ENCODE measurements at regions not wholly inside any gene's neighbourhood (a gene's known extent, or its start where the extent isn't known, plus 50 kb on each side); places are given as distances from the start of the nearest gene placed in this dataset.
"Not testable (repeated sequence)": the region's sequence is repeated elsewhere in the genome, so short reads cannot be mapped to it uniquely, and the experiment has no call there.

DNA sequence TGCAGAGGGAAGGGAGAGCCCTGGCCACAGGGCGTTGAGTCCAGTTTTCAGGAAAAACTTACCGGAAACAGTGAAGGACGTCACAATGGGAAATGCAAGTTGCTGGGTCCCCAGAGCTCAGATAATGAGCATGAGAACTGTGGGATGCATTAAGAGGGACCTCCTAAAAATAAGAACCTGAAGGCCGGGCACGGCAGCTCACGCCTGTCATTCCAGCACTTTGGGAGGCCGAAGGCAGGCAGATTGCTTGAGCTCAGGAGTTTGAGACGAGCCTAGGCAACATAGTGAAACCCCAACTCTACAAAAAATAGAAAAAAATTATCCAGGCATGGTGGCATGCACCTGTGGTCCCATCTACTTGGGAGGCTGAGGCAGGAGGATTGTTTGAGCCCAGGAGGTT lies 170.6 kb downstream of the URI1 start:
- no peaks in the 10 kb centered on the region for H3K36me3 Mint-ChIP-seq (ENCODE audit: low read depth)
- H3K27ac Mint-ChIP-seq: no peak overlapping the region
- H3K9me3 Mint-ChIP-seq (ENCODE audit: insufficient read depth): no peaks in the 10 kb centered on the region
- H3K4me1 Mint-ChIP-seq (ENCODE audit: low read depth): no peaks in the 10 kb centered on the region
- no peak overlapping the region for H3K4me3 Mint-ChIP-seq
- CTCF ChIA-PET: no interaction called here
- ATAC-seq (no peak), DNase-seq (no peak)
- POLR2A ChIA-PET: no interaction called here
- H3K27me3 Mint-ChIP-seq (ENCODE audit: low read depth): peaks cover 4% of the 10 kb centered on the region

DNA sequence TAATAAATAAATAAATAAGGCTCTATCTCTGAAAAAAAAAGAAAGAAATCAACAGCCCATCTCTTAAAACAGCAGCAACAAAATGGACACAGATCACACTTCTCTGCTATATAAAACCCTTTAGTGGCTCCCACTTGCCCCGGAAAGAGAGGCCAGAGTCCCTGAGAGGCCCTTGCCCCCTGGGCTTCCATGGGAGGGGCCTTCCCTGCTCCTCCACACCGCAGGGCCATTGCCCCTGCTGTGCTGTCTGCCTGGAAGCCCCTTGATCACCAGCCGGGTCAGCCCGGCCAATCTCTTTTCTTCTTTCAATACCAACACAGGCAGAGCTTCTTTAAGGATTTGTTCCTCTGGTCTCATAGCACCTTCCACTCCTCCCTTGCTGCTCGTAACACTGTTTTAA lies 171.1 kb downstream of the URI1 start:
- Mint-ChIP-seq H3K27ac (no peak overlapping the region), H3K27me3 (ENCODE audit: low read depth) (peaks cover 4% of the 10 kb centered on the region), H3K36me3 (ENCODE audit: low read depth) (no peaks in the 10 kb centered on the region), H3K4me1 (ENCODE audit: low read depth) (no peaks in the 10 kb centered on the region), H3K4me3 (no peak overlapping the region), H3K9me3 (ENCODE audit: insufficient read depth) (no peaks in the 10 kb centered on the region)
- DNase-seq: no peak
- POLR2A ChIA-PET: no interaction called here
- CTCF ChIA-PET: no interaction called here
- ATAC-seq: no peak

DNA sequence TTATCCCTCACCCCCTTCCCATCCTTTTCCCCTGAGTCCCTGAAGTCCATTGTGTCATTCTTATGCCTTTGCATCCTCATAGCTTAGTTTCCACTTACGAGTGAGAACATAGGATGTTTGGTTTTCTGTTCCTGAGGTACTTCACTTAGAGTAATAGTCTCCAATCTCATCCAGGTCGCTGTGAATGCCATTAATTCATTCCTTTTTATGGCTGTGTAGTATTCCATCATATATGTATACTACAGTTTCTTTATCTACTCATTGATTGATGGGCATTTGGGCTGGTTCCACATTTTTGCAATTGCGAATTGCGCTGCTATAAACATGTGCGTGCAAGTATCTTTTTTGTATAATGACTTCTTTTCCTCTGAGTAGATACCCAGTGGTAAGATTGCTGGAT lies 172.1 kb downstream of the URI1 start:
- H3K4me1 Mint-ChIP-seq (ENCODE audit: low read depth); H3K27me3 Mint-ChIP-seq (ENCODE audit: low read depth); POLR2A ChIA-PET; H3K9me3 Mint-ChIP-seq (ENCODE audit: insufficient read depth); H3K27ac Mint-ChIP-seq; H3K4me3 Mint-ChIP-seq; ATAC-seq; H3K36me3 Mint-ChIP-seq (ENCODE audit: low read depth); CTCF ChIA-PET; DNase-seq: not testable (repeated sequence)

DNA sequence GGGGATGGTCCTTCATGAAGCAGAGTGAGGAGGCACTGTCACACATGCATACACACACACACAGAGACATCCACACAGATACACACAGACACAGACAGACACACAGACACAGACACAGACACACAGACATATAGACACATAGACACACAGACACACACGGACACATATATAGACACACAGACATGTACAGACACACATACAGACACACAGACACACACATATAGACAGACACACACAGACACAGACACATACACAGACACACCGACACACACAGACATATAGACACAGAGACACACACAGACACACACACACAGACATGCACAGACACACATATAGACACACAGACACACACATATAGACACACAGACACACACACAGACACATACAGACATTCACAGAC lies 173.9 kb downstream of the URI1 start:
- no peaks in the 10 kb centered on the region for H3K27me3 Mint-ChIP-seq (ENCODE audit: low read depth)
- no peaks in the 10 kb centered on the region for H3K9me3 Mint-ChIP-seq (ENCODE audit: insufficient read depth)
- CTCF ChIA-PET: no interaction called here
- POLR2A ChIA-PET: no interaction called here
- H3K36me3 Mint-ChIP-seq (ENCODE audit: low read depth): no peaks in the 10 kb centered on the region
- no peak overlapping the region for H3K4me3 Mint-ChIP-seq
- H3K4me1 Mint-ChIP-seq (ENCODE audit: low read depth): no peaks in the 10 kb centered on the region
- H3K27ac Mint-ChIP-seq: no peak overlapping the region
- DNase-seq: no peak
- ATAC-seq: no peak

DNA sequence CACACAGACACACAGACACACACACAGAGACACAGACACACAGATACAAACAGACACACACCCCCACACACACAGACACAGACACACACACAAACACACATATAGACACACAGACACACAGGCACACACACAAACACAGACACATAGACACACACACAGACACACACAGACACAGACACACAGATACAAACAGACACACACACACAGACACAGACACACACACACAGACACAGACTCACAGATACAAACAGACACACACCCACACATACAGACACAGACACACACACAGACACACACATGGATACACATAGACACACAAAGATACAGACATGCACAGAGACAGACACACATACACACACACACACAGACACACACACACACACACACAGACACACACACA lies 174.5 kb downstream of the URI1 start:
- no peak overlapping the region for H3K27ac Mint-ChIP-seq
- H3K27me3 Mint-ChIP-seq (ENCODE audit: low read depth): no peaks in the 10 kb centered on the region
- no peak overlapping the region for H3K4me3 Mint-ChIP-seq
- ChIA-PET POLR2A (no interaction called here), CTCF (no interaction called here)
- ATAC-seq (no peak), DNase-seq (no peak)
- H3K9me3 Mint-ChIP-seq (ENCODE audit: insufficient read depth): no peaks in the 10 kb centered on the region
- no peaks in the 10 kb centered on the region for H3K36me3 Mint-ChIP-seq (ENCODE audit: low read depth)
- H3K4me1 Mint-ChIP-seq (ENCODE audit: low read depth): no peaks in the 10 kb centered on the region

DNA sequence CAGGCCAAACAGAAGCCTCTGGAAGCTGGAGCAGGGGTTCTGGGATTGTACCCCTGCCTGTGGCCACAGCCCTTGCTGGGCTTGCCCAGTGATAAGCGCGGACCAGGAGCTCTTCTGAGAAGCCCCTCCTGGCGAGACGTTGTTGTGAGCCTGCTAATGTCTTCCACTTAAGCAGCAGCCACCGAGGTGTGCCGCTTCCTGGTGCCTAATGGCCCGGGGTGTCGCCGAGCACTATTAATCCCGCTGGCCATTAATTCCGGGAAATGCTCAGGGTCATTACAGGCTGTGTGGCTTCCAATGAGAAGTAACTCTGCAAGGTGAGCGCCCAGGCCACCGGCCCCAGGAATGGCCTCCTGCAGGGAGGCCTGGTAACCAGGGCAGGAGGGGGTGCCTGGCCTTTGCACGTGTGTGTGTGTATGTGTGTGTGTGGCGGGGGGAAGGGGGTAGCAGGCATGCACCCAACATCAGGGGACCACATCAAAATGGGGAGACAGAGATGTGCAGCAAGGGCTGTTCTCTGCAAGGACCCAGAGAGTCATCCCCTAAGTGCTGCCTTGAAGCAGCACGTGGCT lies 175.0 kb downstream of the URI1 start:
- ChIA-PET POLR2A (no interaction called here), CTCF (no interaction called here)
- H3K36me3 Mint-ChIP-seq (ENCODE audit: low read depth): no peaks in the 10 kb centered on the region
- ATAC-seq (no peak), DNase-seq (no peak)
- H3K27ac Mint-ChIP-seq: no peak overlapping the region
- H3K9me3 Mint-ChIP-seq (ENCODE audit: insufficient read depth): no peaks in the 10 kb centered on the region
- H3K4me1 Mint-ChIP-seq (ENCODE audit: low read depth): no peaks in the 10 kb centered on the region
- no peaks in the 10 kb centered on the region for H3K27me3 Mint-ChIP-seq (ENCODE audit: low read depth)
- no peak overlapping the region for H3K4me3 Mint-ChIP-seq

DNA sequence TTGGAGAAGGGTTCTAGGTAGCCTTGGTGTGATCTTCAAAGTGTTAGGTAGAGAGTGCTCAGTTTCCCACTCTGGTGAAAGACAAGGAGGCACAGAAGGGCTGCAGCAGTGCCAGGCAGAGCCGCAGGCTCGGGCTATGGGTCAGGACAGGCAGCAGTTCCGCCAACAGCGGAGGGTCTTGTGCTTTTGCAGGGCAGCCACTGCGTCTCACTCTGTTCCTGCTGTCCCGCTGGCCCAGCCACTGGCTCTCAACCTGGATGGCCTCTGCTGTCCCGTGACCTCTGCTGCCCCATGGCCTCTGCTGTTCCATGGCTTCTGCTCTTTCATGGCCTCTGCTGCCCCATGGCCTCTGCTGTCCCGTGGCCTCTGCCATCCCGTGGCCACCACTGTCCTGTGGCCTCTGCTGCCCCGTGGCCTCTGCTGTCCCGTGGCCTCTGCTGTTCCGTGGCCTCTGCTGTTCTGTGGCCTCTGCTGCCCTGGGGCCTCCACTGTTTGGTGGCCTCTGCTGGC lies 175.7 kb downstream of the URI1 start:
- Mint-ChIP-seq H3K27me3 (ENCODE audit: low read depth) (no peaks in the 10 kb centered on the region), H3K36me3 (ENCODE audit: low read depth) (no peaks in the 10 kb centered on the region), H3K9me3 (ENCODE audit: insufficient read depth) (no peaks in the 10 kb centered on the region), H3K27ac (no peak overlapping the region), H3K4me1 (ENCODE audit: low read depth) (no peaks in the 10 kb centered on the region), H3K4me3 (no peak overlapping the region)
- ChIA-PET POLR2A (no interaction called here), CTCF (no interaction called here)
- DNase-seq (no peak), ATAC-seq (no peak)

DNA sequence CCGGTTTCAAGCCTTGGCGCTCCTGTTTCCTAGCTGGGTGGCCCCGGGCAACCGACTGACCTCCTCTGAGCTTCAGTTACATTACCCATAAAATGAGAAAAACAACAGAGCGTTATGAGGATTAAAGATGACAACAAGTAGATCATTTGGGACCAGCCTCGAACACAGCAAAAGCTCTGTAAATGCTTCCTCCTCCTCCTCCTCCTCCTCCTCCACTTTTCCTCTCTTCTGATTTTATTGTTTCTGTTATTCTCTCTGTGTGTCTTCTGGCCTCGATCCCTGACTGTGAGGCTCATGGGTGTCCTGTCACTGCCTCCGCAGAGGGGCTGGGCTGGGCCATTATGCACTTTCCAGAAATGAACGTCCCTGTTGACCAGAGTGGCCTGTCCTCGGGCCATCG lies 176.2 kb downstream of the URI1 start:
- CTCF ChIA-PET: no interaction called here
- POLR2A ChIA-PET: no interaction called here
- no peaks in the 10 kb centered on the region for H3K9me3 Mint-ChIP-seq (ENCODE audit: insufficient read depth)
- H3K4me3 Mint-ChIP-seq: no peak overlapping the region
- DNase-seq (no peak), ATAC-seq (no peak)
- no peak overlapping the region for H3K27ac Mint-ChIP-seq
- H3K4me1 Mint-ChIP-seq (ENCODE audit: low read depth): no peaks in the 10 kb centered on the region
- H3K27me3 Mint-ChIP-seq (ENCODE audit: low read depth): no peaks in the 10 kb centered on the region
- H3K36me3 Mint-ChIP-seq (ENCODE audit: low read depth): no peaks in the 10 kb centered on the region

DNA sequence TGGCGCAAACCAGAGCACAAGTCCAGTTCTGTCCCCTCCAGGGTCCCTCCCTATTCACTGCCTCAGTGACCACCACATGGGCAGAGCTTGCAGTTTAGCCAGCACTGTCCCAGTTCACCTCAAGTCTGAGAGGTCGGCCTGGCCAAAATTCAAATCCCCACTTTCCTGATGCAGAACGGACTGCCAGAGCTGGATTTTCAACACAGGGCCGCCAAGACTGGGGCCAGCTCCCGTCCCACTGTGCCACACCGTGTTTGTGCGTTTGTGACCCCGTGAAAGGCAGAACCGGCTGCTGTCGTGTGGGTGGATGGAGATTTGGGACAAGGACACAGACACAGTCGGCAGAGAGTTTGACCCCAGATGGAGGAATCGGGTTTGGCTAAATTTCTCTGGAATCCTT lies 176.7 kb downstream of the URI1 start:
- Mint-ChIP-seq H3K9me3 (ENCODE audit: insufficient read depth) (no peaks in the 10 kb centered on the region), H3K4me1 (ENCODE audit: low read depth) (no peaks in the 10 kb centered on the region), H3K4me3 (no peak overlapping the region), H3K27ac (no peak overlapping the region), H3K27me3 (ENCODE audit: low read depth) (no peaks in the 10 kb centered on the region), H3K36me3 (ENCODE audit: low read depth) (no peaks in the 10 kb centered on the region)
- no peak for DNase-seq
- ATAC-seq: no peak
- POLR2A ChIA-PET: no interaction called here
- CTCF ChIA-PET: no interaction called here

DNA sequence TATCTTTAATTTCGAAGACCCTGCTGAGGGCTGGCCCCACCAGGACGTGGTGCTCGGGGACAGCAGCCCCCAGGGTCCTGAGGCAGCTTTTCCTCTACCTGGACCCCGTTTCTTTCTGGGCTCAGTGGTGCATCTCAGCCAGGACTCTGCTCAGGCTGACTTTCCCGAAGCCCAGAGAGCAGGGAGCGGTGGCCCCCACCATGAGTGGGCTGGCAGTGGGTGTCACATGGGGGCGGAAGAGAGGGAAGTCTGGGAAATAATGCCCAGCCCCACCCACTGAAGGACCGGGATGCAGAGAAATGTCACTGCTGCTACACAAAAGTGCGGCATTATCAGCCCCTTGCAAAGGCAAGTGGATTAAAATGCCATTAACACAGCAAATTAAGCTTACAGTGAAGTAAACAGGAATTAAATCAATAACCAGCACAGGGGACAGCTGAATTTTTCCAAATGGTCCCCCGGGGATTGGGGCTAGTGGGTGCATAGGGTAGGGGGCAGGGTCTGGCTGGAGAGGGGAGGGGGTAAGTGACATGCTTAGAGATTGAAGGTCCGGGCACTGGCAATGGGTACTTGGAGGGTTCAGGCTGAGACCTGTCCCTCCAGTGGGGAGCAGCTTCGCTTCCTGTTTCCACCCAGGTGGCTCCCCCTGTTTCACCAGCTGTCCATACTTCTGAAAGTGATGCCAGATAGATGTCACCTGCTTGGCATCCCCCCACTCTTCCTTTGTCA lies 177.3 kb downstream of the URI1 start:
- ChIA-PET POLR2A (no interaction called here), CTCF (no interaction called here)
- H3K27me3 Mint-ChIP-seq (ENCODE audit: low read depth): no peaks in the 10 kb centered on the region
- DNase-seq (no peak), ATAC-seq (no peak)
- H3K36me3 Mint-ChIP-seq (ENCODE audit: low read depth): no peaks in the 10 kb centered on the region
- no peak overlapping the region for H3K4me3 Mint-ChIP-seq
- no peaks in the 10 kb centered on the region for H3K4me1 Mint-ChIP-seq (ENCODE audit: low read depth)
- no peaks in the 10 kb centered on the region for H3K9me3 Mint-ChIP-seq (ENCODE audit: insufficient read depth)
- H3K27ac Mint-ChIP-seq: no peak overlapping the region

DNA sequence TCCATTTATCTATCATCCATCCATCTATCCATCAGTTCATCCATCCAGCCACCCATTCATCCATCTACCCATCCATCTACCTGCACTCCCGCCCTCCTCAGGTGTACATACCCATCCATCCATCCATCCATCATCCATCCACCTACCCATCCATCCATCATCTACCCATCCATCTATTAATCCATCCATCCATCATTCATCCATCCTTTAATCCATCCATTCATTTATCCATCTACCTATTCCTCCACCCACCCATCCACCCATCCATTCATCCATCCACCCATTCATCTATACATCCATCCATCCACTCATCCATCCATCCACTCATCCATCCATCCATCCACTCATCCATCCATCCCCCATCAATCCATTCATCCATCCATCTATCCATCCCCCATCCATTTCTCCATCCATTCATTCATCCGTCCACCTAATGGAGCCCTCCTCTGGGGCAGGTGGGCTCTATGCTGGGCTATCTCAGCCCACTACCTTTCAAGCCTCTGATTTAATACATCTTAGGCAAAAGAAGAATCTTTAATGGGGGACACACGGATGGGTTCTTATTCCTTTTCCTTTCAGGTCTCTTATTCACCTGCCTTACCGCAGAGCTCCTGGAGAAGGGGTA lies 178.9 kb downstream of the URI1 start:
- no peak overlapping the region for H3K27ac Mint-ChIP-seq
- ChIA-PET CTCF (no interaction called here), POLR2A (no interaction called here)
- no peaks in the 10 kb centered on the region for H3K9me3 Mint-ChIP-seq (ENCODE audit: insufficient read depth)
- ATAC-seq (no peak), DNase-seq (no peak)
- no peaks in the 10 kb centered on the region for H3K4me1 Mint-ChIP-seq (ENCODE audit: low read depth)
- H3K4me3 Mint-ChIP-seq: no peak overlapping the region
- H3K36me3 Mint-ChIP-seq (ENCODE audit: low read depth): no peaks in the 10 kb centered on the region
- H3K27me3 Mint-ChIP-seq (ENCODE audit: low read depth): no peaks in the 10 kb centered on the region

DNA sequence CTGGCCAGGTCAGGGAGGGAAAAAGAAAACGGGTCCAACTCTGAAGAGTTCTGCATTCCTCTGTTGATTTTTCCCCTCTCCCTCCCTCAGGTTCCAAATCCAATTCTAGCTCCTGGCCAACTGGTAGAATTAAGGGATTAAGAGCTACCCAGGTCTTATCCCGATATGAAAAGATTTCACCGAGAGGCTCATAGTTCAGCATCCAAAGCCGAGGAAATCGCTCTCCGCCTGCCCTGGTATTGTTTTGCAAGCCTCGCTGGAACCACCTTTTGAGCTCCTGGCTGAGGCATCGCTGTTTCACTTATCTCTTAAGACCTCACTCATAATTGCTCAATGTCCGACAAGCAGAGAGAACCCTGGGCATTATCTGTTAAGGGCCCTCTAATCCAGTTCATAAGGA lies 180.4 kb downstream of the URI1 start:
- ATAC-seq: no peak
- H3K9me3 Mint-ChIP-seq (ENCODE audit: insufficient read depth): no peaks in the 10 kb centered on the region
- H3K27ac Mint-ChIP-seq: no peak overlapping the region
- no peaks in the 10 kb centered on the region for H3K4me1 Mint-ChIP-seq (ENCODE audit: low read depth)
- ChIA-PET CTCF (no interaction called here), POLR2A (no interaction called here)
- no peak overlapping the region for H3K4me3 Mint-ChIP-seq
- no peak for DNase-seq
- H3K36me3 Mint-ChIP-seq (ENCODE audit: low read depth): no peaks in the 10 kb centered on the region
- H3K27me3 Mint-ChIP-seq (ENCODE audit: low read depth): no peaks in the 10 kb centered on the region

DNA sequence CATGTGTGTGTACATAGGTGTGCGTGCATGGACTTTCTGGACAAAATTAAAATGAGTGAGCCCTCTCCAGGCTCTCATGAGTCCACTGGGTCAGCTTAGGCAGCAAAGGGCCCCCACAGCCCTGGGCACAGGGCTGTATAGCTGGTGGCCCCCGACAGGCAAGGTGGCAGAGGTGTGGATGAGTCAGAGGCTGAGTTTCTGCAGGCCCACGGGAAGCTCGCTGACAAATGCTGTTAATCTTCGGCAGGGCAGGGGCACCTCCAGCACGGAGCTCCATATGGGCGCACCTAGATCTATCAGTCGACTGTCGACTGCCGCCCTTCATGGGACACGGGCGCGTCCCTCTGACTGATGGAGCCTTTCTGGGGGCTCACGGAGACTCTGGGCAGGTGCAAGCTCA lies 181.1 kb downstream of the URI1 start:
- POLR2A ChIA-PET: interaction anchor here (0.6 kb wide), 1 partner anchor 671 kb away, joined by 3 read pairs; no protein-coding TSS in a partner anchor
- no peaks in the 10 kb centered on the region for H3K36me3 Mint-ChIP-seq (ENCODE audit: low read depth)
- no peaks in the 10 kb centered on the region for H3K4me1 Mint-ChIP-seq (ENCODE audit: low read depth)
- H3K27me3 Mint-ChIP-seq (ENCODE audit: low read depth): no peaks in the 10 kb centered on the region
- H3K4me3 Mint-ChIP-seq: no peak overlapping the region
- DNase-seq: no peak
- H3K27ac Mint-ChIP-seq: no peak overlapping the region
- no peak for ATAC-seq
- no peaks in the 10 kb centered on the region for H3K9me3 Mint-ChIP-seq (ENCODE audit: insufficient read depth)
- CTCF ChIA-PET: no interaction called here
